Pancreas (tissue), 10 donors: ENCODE measurements at regions not wholly inside any gene's neighbourhood (a gene's known extent, or its start where the extent isn't known, plus 50 kb on each side); places are given as distances from the start of the nearest gene placed in this dataset.
"Not testable (repeated sequence)": the region's sequence is repeated elsewhere in the genome, so short reads cannot be mapped to it uniquely, and the experiment has no call there.

ENCODE experiments used
- ATAC-seq, 4 donors: fragments of 200-7000 bp; cut with Tn5 transposase; one replicate each; pipeline versions ENCODE4 v1.8.0 to v1.9.1; 2020; ENCODE audit warnings: mild to moderate bottlenecking in 4 of 4, moderate library complexity in 4 of 4
- DNase-seq, 6 donors: peaks; one replicate each; pipeline ENCODE4 v3.0.0-alpha.2; 2020
- FAIRE-seq: peaks from 2 replicates; lab custom pipeline; 2012; peaks lifted over from hg19 to GRCh38; lab: Jason Lieb, UNC
- H3K27ac ChIP-seq, 4 donors: fragments of 200-600 bp; sonication (generic); 1 replicate in 3 of 4; 2 replicates in 1 of 4; pipeline versions ENCODE4 v1.5.0 to v1.8.0; 2020
- H3K27me3 ChIP-seq, 4 donors: fragments of 200-600 bp; one replicate each; pipeline ENCODE4 v1.8.0; 2021
- H3K36me3 ChIP-seq, 3 donors: fragments of 200-600 bp; sonication (generic) in 1 of 3; one replicate each; pipeline versions ENCODE4 v1.5.0 to v1.8.0; 2020 to 2021
- H3K4me1 ChIP-seq, 3 donors: fragments of 200-600 bp; one replicate each; pipeline ENCODE4 v1.8.0; 2021
- H3K4me3 ChIP-seq, 4 donors: fragments of 200-600 bp; sonication (generic) in 2 of 4; one replicate each; pipeline versions ENCODE4 v1.5.0 to v1.8.0; 2020 to 2021
- H3K9me3 ChIP-seq, 4 donors: fragments of 200-600 bp; one replicate each; pipeline ENCODE4 v1.8.0; 2021
- WGBS, 2 donors: extraction: QIAGEN DNeasy Blood & Tissue Kit; methylation state at CpG; one replicate each; pipeline ENCODE4 v1.1.7; 2013; 5-methylcytosine and 5-hydroxymethylcytosine counted together
- intact Hi-C, 3 donors: fragments of 100-400 bp; cut with DNase I; formaldehyde crosslinking; loops; one replicate each; pipeline versions ENCODE4 v1.11.1 to v1.14.2; 2022
- TF ChIP-seq, protein P1 (sequence below), 4 donors: fragments of 200-600 bp; sonication (generic) in 3 of 4; IDR thresholded peaks; one replicate each; pipeline versions ENCODE4 v1.5.0 to v1.8.0; 2021; ENCODE audit warnings: antibody characterized with exemption in 4 of 4
- donor health status: healthy with polysubstance abuse.
- donor health status: DM: no; HTN: no; CAD: no; lungs with moderate emphysema.
- donor health status: DM: no; HTN: no; CAD: no.
- donor health status: control.
- donor health status: control.
- donor health status: Bipolar disorder and iron deficiency.
- donor health status: DM: yes; HTN: yes; CAD: no.
- donor health status: DM: no; HTN: no; CAD: no.
- donor health status: DM: no; HTN: no; CAD: no.
- donor health status: DM: yes; HTN: yes; CAD: no.

GRCh38 chr13:72561791-72562190 lies 165.6 kb downstream of the MZT1 start:
- ATAC-seq, result no peak
- intact Hi-C loops, result no loop called here
- no peak for FAIRE-seq

DNA sequence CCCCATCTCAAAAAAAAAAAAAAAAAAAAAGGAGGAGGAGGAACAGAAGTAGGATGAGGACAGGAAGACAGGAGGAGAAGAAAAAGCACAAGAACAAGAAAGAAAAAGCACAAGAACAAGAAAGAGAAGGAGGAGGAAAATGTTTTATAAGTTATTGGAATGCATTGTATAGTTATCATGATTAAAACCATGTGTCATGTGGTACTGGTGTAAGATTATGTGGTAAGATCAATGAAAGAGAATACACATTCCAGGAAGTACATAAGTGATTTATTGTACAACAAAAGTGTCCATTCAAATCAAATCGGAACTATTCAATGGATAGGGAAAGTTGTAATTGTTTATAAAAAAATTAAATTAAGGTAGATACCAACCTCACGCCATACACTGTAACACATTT lies 167.7 kb downstream of the MZT1 start:
- WGBS, 2 donors, result 70 to 77% methylated on average over 2 of the region's 2 CpGs

More at GRCh38 chr13:72561791-72562190, 165.6 kb downstream of the MZT1 start:
- no peak for DNase-seq
- TF ChIP-seq, protein P1, sequence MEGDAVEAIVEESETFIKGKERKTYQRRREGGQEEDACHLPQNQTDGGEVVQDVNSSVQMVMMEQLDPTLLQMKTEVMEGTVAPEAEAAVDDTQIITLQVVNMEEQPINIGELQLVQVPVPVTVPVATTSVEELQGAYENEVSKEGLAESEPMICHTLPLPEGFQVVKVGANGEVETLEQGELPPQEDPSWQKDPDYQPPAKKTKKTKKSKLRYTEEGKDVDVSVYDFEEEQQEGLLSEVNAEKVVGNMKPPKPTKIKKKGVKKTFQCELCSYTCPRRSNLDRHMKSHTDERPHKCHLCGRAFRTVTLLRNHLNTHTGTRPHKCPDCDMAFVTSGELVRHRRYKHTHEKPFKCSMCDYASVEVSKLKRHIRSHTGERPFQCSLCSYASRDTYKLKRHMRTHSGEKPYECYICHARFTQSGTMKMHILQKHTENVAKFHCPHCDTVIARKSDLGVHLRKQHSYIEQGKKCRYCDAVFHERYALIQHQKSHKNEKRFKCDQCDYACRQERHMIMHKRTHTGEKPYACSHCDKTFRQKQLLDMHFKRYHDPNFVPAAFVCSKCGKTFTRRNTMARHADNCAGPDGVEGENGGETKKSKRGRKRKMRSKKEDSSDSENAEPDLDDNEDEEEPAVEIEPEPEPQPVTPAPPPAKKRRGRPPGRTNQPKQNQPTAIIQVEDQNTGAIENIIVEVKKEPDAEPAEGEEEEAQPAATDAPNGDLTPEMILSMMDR (IDR thresholded peaks at IDR 0.05), result no peak
- Histone ChIP-seq H3K27ac (no peak overlapping the region), H3K4me3 (no peak overlapping the region), H3K27me3 (no peaks in the 10 kb centered on the region), H3K36me3 (no peaks in the 10 kb centered on the region), H3K9me3 (no peaks in the 10 kb centered on the region), H3K4me1 (no peaks in the 10 kb centered on the region)
- 25 to 31% methylated on average over 2 of the region's 2 CpGs for WGBS, 2 donors

GRCh38 chr13:72556945-72557344 lies 170.5 kb downstream of the MZT1 start:
- FAIRE-seq, result no peak
- DNase-seq, result no peak
- Histone ChIP-seq H3K27me3 (no peaks in the 10 kb centered on the region), H3K36me3 (no peaks in the 10 kb centered on the region), H3K4me3 (no peak overlapping the region), H3K9me3 (no peaks in the 10 kb centered on the region), H3K4me1 (peaks cover 0 to 6% (median 0%) of the 10 kb centered on the region in 3 donors), H3K27ac (no peak overlapping the region)
- intact Hi-C loops, result no loop called here
- TF ChIP-seq, protein P1 (IDR thresholded peaks at IDR 0.05), result no peak
- ATAC-seq, result no peak
- 89 to 96% methylated on average over 1 of the region's 1 CpG for WGBS, 2 donors

More for the DNA sequence above, 167.7 kb downstream of the MZT1 start:
- H3K4me1 ChIP-seq, result no peaks in the 10 kb centered on the region
- FAIRE-seq (no peak), ATAC-seq (no peak), DNase-seq (no peak)
- TF ChIP-seq, protein P1 (IDR thresholded peaks at IDR 0.05), result no peak
- H3K27ac ChIP-seq, result no peak overlapping the region
- intact Hi-C loops, result no loop called here
- no peak overlapping the region for H3K4me3 ChIP-seq
- H3K27me3 ChIP-seq, result no peaks in the 10 kb centered on the region
- no peaks in the 10 kb centered on the region for H3K36me3 ChIP-seq
- no peaks in the 10 kb centered on the region for H3K9me3 ChIP-seq

DNA sequence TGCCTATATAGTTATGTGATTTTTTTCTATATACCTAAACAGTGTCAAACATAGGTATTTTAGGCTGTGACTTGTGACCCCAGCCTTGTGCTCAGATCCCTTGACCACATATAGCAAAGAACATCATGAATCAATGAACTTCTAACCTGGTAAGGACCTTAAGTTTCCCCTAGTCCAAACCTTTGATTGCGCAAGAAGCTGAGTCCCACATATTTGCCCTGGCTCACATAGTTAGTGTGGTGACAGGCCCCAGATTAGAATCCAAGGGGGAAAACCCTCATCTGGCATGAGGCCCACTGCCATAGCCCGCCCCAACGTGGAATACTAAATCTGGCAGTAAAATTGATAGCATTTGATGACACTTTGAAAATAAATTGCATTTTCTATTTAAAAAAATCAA lies 171.8 kb downstream of the MZT1 start:
- H3K36me3 ChIP-seq, result no peaks in the 10 kb centered on the region
- no peak for ATAC-seq
- TF ChIP-seq, protein P1 (IDR thresholded peaks at IDR 0.05), result no peak
- no peak for DNase-seq
- no peaks in the 10 kb centered on the region for H3K27me3 ChIP-seq
- intact Hi-C loops, result no loop called here
- 32 to 66% methylated on average over 3 of the region's 3 CpGs for WGBS, 2 donors
- H3K4me1 ChIP-seq, result peaks cover 0 to 6% (median 0%) of the 10 kb centered on the region in 3 donors
- H3K4me3 ChIP-seq, result no peak overlapping the region
- no peak for FAIRE-seq
- H3K9me3 ChIP-seq, result no peaks in the 10 kb centered on the region
- no peak overlapping the region for H3K27ac ChIP-seq

- FAIRE-seq (no peak), ATAC-seq (no peak), DNase-seq (no peak)
- Histone ChIP-seq H3K36me3 (no peaks in the 10 kb centered on the region), H3K4me3 (no peak overlapping the region), H3K4me1 (peaks cover 0 to 6% (median 0%) of the 10 kb centered on the region in 3 donors), H3K9me3 (no peaks in the 10 kb centered on the region), H3K27ac (no peak overlapping the region), H3K27me3 (no peaks in the 10 kb centered on the region)
- TF ChIP-seq, protein P1 (IDR thresholded peaks at IDR 0.05), result no peak
- 43 to 51% methylated on average over 3 of the region's 3 CpGs for WGBS, 2 donors
- intact Hi-C loops, result no loop called here
These were observed 174.7 kb downstream of the MZT1 start for GRCh38 chr13:72552731-72553130.

- H3K4me1 ChIP-seq, FAIRE-seq, DNase-seq, ATAC-seq, H3K9me3 ChIP-seq, H3K27ac ChIP-seq, H3K36me3 ChIP-seq, H3K4me3 ChIP-seq, intact Hi-C loops, H3K27me3 ChIP-seq: not testable (repeated sequence)
- 77 to 78% methylated on average over 1 of the region's 1 CpG for WGBS, 2 donors
These were observed 181.5 kb downstream of the MZT1 start for GRCh38 chr13:72545895-72546294.
